ENCODE measurements at regions not wholly inside any gene's neighbourhood (a gene's known extent, or its start where the extent isn't known, plus 50 kb on each side); places are given as distances from the start of the nearest gene placed in this dataset.

DNA sequence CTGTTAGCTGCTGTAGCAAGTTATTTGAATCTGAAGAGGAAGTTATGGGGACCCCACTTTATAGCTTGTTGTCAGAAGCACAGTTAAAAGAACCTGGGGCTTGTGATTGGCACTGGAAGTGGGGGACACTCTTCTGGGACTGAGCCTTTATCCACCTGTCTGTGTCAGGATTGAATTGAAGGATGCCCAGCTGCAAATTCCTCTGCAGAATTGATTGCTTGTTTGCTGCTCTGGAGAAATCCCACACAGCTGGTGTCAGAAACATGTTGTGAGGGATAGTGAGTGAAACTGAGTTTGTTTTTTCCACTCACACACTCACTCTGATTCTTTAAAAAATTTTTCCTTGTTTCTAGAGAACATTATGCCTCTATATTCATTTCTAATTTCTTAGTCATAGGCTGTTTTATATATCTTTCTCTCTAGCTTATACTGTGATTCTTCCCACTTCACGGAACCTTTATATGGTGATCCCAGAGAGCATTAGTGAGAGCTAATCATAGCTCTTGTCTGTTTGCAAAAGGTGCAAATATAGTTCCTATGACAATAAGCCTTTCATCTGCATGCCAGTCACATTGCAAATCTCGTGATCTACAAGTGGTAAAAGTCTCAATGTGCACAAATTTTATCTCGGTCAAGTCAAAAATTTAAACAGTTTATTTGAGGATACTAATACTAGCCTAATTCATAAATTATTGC is 188.5 kb upstream of the EDIL3 start:
- H2BK20ac ChIP-seq (ENCODE audit: low read depth, low read length, poor library complexity, severe bottlenecking) = no peak overlapping the region
- TF ChIP-seq, protein P1, sequence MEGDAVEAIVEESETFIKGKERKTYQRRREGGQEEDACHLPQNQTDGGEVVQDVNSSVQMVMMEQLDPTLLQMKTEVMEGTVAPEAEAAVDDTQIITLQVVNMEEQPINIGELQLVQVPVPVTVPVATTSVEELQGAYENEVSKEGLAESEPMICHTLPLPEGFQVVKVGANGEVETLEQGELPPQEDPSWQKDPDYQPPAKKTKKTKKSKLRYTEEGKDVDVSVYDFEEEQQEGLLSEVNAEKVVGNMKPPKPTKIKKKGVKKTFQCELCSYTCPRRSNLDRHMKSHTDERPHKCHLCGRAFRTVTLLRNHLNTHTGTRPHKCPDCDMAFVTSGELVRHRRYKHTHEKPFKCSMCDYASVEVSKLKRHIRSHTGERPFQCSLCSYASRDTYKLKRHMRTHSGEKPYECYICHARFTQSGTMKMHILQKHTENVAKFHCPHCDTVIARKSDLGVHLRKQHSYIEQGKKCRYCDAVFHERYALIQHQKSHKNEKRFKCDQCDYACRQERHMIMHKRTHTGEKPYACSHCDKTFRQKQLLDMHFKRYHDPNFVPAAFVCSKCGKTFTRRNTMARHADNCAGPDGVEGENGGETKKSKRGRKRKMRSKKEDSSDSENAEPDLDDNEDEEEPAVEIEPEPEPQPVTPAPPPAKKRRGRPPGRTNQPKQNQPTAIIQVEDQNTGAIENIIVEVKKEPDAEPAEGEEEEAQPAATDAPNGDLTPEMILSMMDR (conservative IDR thresholded peaks at IDR 0.05) = no peak
- H3K4me1 Mint-ChIP-seq = peaks cover 8 to 9% of the 10 kb centered on the region in 2 experiments
- DNase-seq = no peak
- H3K27me3 Mint-ChIP-seq (ENCODE audit: low read depth) = no peaks in the 10 kb centered on the region
- no peak overlapping the region for H3K18ac ChIP-seq (ENCODE audit: insufficient read length, low read depth, low read length)
- no peaks in the 10 kb centered on the region for H3K79me2 ChIP-seq (ENCODE audit: insufficient read depth, low read length)
- H3K9me3 Mint-ChIP-seq = peaks cover 0 to 2% of the 10 kb centered on the region in 2 experiments; a peak in 3 of 5 replicates
- no peaks in the 10 kb centered on the region for H3K9me3 ChIP-seq (ENCODE audit: control insufficient read depth, low read depth, low read length)
- H4K91ac ChIP-seq (ENCODE audit: insufficient read length, low read depth, low read length) = no peak overlapping the region
- no peak overlapping the region for H2BK15ac ChIP-seq (ENCODE audit: low read depth, low read length)
- H3T11ph ChIP-seq (ENCODE audit: low read length) = no peak overlapping the region
- no peaks in the 10 kb centered on the region for H3K23me2 ChIP-seq (ENCODE audit: insufficient read length, low read depth, low read length, poor library complexity, severe bottlenecking)
- H4K5ac ChIP-seq (ENCODE audit: insufficient read length, low read depth, low read length) = no peak overlapping the region
- H3K9ac ChIP-seq (ENCODE audit: extremely low read depth, insufficient read length, low read length) = no peak overlapping the region
- H2AFZ ChIP-seq (ENCODE audit: low read length) = no peak overlapping the region
- H3K27ac ChIP-seq (ENCODE audit: insufficient read length, low read depth, low read length) = no peak overlapping the region
- H4K20me1 ChIP-seq (ENCODE audit: control insufficient read depth, insufficient read depth, insufficient read length) = no peaks in the 10 kb centered on the region
- WGBS (ENCODE audit: extremely low coverage, insufficient read length, low lambda C conversion rate) = no CpG with 5 or more reads among the region's 3 CpGs
- peaks cover 2% of the 10 kb centered on the region for H3K4me1 ChIP-seq (ENCODE audit: insufficient read depth, low read length)
- H3K56ac ChIP-seq (ENCODE audit: insufficient read length, low read depth, low read length) = no peak overlapping the region
- H3K36me3 Mint-ChIP-seq (ENCODE audit: insufficient read depth in 1 of 3, low read depth in 3 of 3) = no peaks in the 10 kb centered on the region
- H3K79me1 ChIP-seq (ENCODE audit: insufficient read depth, low read depth, low read length, poor library complexity, severe bottlenecking) = no peaks in the 10 kb centered on the region
- H2AK5ac ChIP-seq (ENCODE audit: insufficient read length, low read length) = no peak overlapping the region
- no peak overlapping the region for H2BK12ac ChIP-seq (ENCODE audit: insufficient read length, low read depth, low read length)
- no peak overlapping the region for H4K8ac ChIP-seq (replicated peaks; ENCODE audit: insufficient read length, low read depth, low read length)
- H3K14ac ChIP-seq (ENCODE audit: insufficient read depth, low read length) = no peak overlapping the region
- no peak overlapping the region for H3K27ac Mint-ChIP-seq
- H2BK5ac ChIP-seq (ENCODE audit: insufficient read length, low read length) = no peak overlapping the region
- no peak overlapping the region for H3K4me3 Mint-ChIP-seq
- no peak overlapping the region for H3K4ac ChIP-seq (ENCODE audit: low read depth, low read length)
- no peak overlapping the region for H3K23ac ChIP-seq (ENCODE audit: insufficient read length, low read depth, low read length)
- no peaks in the 10 kb centered on the region for H3K27me3 ChIP-seq (ENCODE audit: insufficient read depth, low read length)
- no peak overlapping the region for H2BK120ac ChIP-seq (ENCODE audit: low read depth, low read length, poor library complexity, severe bottlenecking)
- no peak overlapping the region for H3K4me2 ChIP-seq (ENCODE audit: insufficient read depth, insufficient read length, low read length)
